Hepatocyte (in vitro differentiated cells): ENCODE measurements at regions not wholly inside any gene's neighbourhood (a gene's known extent, or its start where the extent isn't known, plus 50 kb on each side); places are given as distances from the start of the nearest gene placed in this dataset.

Source experiments
- DNase-seq: peaks from one replicate; pipeline ENCODE4 v3.0.0-alpha.2; 2016; ENCODE audit warnings: low spot score
- H2AFZ ChIP-seq: fragments of 200-600 bp; sonication (generic); 2 replicates; pipeline ENCODE4 v1.6.0; 2016; ENCODE audit warnings: antibody characterized with exemption, mild to moderate bottlenecking
- H3K27ac ChIP-seq: fragments of 200-600 bp; sonication (generic); 2 replicates; pipeline ENCODE4 v1.5.1; 2016; ENCODE audit warnings: mild to moderate bottlenecking
- H3K27me3 ChIP-seq: fragments of 200-600 bp; sonication (generic); 2 replicates; pipeline ENCODE4 v1.6.1; 2016
- H3K36me3 ChIP-seq: fragments of 200-600 bp; sonication (generic); replicated peaks from 2 replicates; pipeline ENCODE4 v1.5.1; 2016; ENCODE audit warnings: low read depth; ENCODE audit not compliant: insufficient read depth
- H3K4me1 ChIP-seq: fragments of 200-600 bp; sonication (generic); 2 replicates; pipeline ENCODE4 v1.5.1; 2016; ENCODE audit warnings: mild to moderate bottlenecking, moderate library complexity; ENCODE audit not compliant: insufficient read depth
- H3K4me2 ChIP-seq: fragments of 200-600 bp; sonication (generic); 2 replicates; pipeline ENCODE4 v1.6.0; 2016
- H3K4me3 ChIP-seq: fragments of 200-600 bp; sonication (generic); 2 replicates; pipeline ENCODE4 v1.5.1; 2016; ENCODE audit warnings: mild to moderate bottlenecking
- H3K79me2 ChIP-seq: fragments of 200-600 bp; sonication (generic); 2 replicates; pipeline ENCODE4 v1.6.0; 2017; ENCODE audit warnings: mild to moderate bottlenecking
- H3K9me2 ChIP-seq: fragments of 200-600 bp; sonication (generic); replicated peaks from 2 replicates; pipeline ENCODE4 v1.6.0; 2017; ENCODE audit warnings: mild to moderate bottlenecking; ENCODE audit not compliant: insufficient read depth
- H3K9me3 ChIP-seq: fragments of 200-600 bp; sonication (generic); 2 replicates; pipeline ENCODE4 v1.5.1; 2016; ENCODE audit warnings: low read depth, mild to moderate bottlenecking
- H4K20me1 ChIP-seq: fragments of 200-600 bp; sonication (generic); 2 replicates; pipeline ENCODE4 v1.6.0; 2016; ENCODE audit warnings: mild to moderate bottlenecking; ENCODE audit not compliant: insufficient read depth, poor library complexity, severe bottlenecking
- EZH2 ChIP-seq: fragments of 200-600 bp; sonication (generic); IDR thresholded peaks from 2 replicates; pipeline ENCODE4 v1.6.1; 2016; ENCODE audit warnings: antibody characterized with exemption, mild to moderate bottlenecking, borderline replicate concordance
- EZH2phosphoT487 ChIP-seq: fragments of 200-600 bp; sonication (generic); IDR thresholded peaks from one replicate; pipeline ENCODE4 v1.6.1; 2018; ENCODE audit warnings: antibody characterized with exemption, mild to moderate bottlenecking, low read depth, moderate library complexity; ENCODE audit not compliant: unreplicated experiment, severe bottlenecking
- WGBS: methylation state at CpG from one replicate; pipeline ENCODE4 v1.1.6; 2016; ENCODE audit warnings: low lambda C conversion rate; ENCODE audit errors: missing lambda C conversion rate; 5-methylcytosine and 5-hydroxymethylcytosine counted together
- TF ChIP-seq, protein P1 (sequence below): fragments of 200-600 bp; sonication (generic); IDR thresholded peaks from 2 replicates; pipeline ENCODE4 v1.5.1; 2016; ENCODE audit warnings: antibody characterized with exemption, mild to moderate bottlenecking; ENCODE audit not compliant: poor library complexity

- no peaks in the 10 kb centered on the region for H3K27me3 ChIP-seq
- no peaks in the 10 kb centered on the region for H4K20me1 ChIP-seq
- TF ChIP-seq, protein P1, sequence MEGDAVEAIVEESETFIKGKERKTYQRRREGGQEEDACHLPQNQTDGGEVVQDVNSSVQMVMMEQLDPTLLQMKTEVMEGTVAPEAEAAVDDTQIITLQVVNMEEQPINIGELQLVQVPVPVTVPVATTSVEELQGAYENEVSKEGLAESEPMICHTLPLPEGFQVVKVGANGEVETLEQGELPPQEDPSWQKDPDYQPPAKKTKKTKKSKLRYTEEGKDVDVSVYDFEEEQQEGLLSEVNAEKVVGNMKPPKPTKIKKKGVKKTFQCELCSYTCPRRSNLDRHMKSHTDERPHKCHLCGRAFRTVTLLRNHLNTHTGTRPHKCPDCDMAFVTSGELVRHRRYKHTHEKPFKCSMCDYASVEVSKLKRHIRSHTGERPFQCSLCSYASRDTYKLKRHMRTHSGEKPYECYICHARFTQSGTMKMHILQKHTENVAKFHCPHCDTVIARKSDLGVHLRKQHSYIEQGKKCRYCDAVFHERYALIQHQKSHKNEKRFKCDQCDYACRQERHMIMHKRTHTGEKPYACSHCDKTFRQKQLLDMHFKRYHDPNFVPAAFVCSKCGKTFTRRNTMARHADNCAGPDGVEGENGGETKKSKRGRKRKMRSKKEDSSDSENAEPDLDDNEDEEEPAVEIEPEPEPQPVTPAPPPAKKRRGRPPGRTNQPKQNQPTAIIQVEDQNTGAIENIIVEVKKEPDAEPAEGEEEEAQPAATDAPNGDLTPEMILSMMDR, result no peak
- TF ChIP-seq EZH2phosphoT487, result no peak
- TF ChIP-seq EZH2, result no peak
- no peaks in the 10 kb centered on the region for H3K36me3 ChIP-seq
- H3K9me2 ChIP-seq, result no peaks in the 10 kb centered on the region
- H3K9me3 ChIP-seq, result no peaks in the 10 kb centered on the region
- no peak overlapping the region for H3K4me3 ChIP-seq
- H3K27ac ChIP-seq, result no peak overlapping the region
- H3K4me1 ChIP-seq, result no peaks in the 10 kb centered on the region
- H3K4me2 ChIP-seq, result no peak overlapping the region
- DNase-seq, result no peak
- 92% methylated on average over 6 of the region's 6 CpGs for WGBS
- no peaks in the 10 kb centered on the region for H3K79me2 ChIP-seq
- H2AFZ ChIP-seq, result no peak overlapping the region
Measured at GRCh38 chr14:47949006-47949405, 273.6 kb upstream of the MDGA2 start.

- Histone ChIP-seq H2AFZ (no peak overlapping the region), H3K27ac (no peak overlapping the region), H3K4me1 (no peaks in the 10 kb centered on the region), H3K27me3 (no peaks in the 10 kb centered on the region), H3K9me2 (no peaks in the 10 kb centered on the region), H3K4me3 (no peak overlapping the region), H3K9me3 (no peaks in the 10 kb centered on the region), H3K36me3 (no peaks in the 10 kb centered on the region), H4K20me1 (no peaks in the 10 kb centered on the region), H3K79me2 (no peaks in the 10 kb centered on the region), H3K4me2 (no peak overlapping the region)
- DNase-seq, result no peak
- 70% methylated on average over 4 of the region's 4 CpGs for WGBS
- TF ChIP-seq, protein P1, result no peak
- TF ChIP-seq EZH2phosphoT487, result no peak
- no peak for TF ChIP-seq EZH2
Measured at GRCh38 chr14:47935332-47935731, 259.9 kb upstream of the MDGA2 start.

GRCh38 chr14:47929334-47929733 is 253.9 kb upstream of the MDGA2 start:
- Histone ChIP-seq H3K4me3 (no peak overlapping the region), H4K20me1 (no peaks in the 10 kb centered on the region), H3K27me3 (no peaks in the 10 kb centered on the region), H3K4me2 (no peak overlapping the region), H3K27ac (no peak overlapping the region), H2AFZ (no peak overlapping the region), H3K36me3 (no peaks in the 10 kb centered on the region), H3K9me2 (no peaks in the 10 kb centered on the region), H3K9me3 (no peaks in the 10 kb centered on the region), H3K4me1 (no peaks in the 10 kb centered on the region), H3K79me2 (no peaks in the 10 kb centered on the region)
- TF ChIP-seq EZH2phosphoT487, result no peak
- TF ChIP-seq, protein P1, result no peak
- no peak for TF ChIP-seq EZH2
- no peak for DNase-seq

DNA sequence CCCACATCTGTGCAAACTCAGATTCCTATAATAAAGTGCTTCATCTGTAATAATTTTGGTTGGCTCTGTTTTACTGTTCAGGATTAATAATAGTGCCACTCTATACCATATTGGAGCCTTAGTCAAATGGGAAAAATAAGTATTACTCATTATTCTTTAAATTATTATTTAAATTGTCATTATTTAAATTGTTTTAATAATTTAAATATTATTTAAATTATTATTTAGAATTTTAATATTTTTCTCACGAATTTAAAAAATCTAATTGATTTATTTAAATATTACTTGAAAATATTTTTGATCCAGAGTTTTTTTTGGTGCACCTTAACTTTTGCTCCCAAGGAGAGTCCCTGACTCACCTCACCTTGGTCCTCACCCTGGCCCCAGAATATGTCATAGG is 245.7 kb upstream of the MDGA2 start:
- no peaks in the 10 kb centered on the region for H3K9me3 ChIP-seq
- H3K4me3 ChIP-seq, result no peak overlapping the region
- H3K27me3 ChIP-seq, result no peaks in the 10 kb centered on the region
- DNase-seq, result no peak
- TF ChIP-seq EZH2phosphoT487, result no peak
- TF ChIP-seq, protein P1, result no peak
- H3K4me2 ChIP-seq, result no peak overlapping the region
- no peaks in the 10 kb centered on the region for H3K79me2 ChIP-seq
- H2AFZ ChIP-seq, result no peak overlapping the region
- no peak overlapping the region for H3K27ac ChIP-seq
- 43% methylated on average over 1 of the region's 1 CpG for WGBS
- H3K36me3 ChIP-seq, result no peaks in the 10 kb centered on the region
- H3K9me2 ChIP-seq, result no peaks in the 10 kb centered on the region
- no peaks in the 10 kb centered on the region for H3K4me1 ChIP-seq
- no peaks in the 10 kb centered on the region for H4K20me1 ChIP-seq
